ENCODE measurements at regions not wholly inside any gene's neighbourhood (a gene's known extent, or its start where the extent isn't known, plus 50 kb on each side); places are given as distances from the start of the nearest gene placed in this dataset.

DNA sequence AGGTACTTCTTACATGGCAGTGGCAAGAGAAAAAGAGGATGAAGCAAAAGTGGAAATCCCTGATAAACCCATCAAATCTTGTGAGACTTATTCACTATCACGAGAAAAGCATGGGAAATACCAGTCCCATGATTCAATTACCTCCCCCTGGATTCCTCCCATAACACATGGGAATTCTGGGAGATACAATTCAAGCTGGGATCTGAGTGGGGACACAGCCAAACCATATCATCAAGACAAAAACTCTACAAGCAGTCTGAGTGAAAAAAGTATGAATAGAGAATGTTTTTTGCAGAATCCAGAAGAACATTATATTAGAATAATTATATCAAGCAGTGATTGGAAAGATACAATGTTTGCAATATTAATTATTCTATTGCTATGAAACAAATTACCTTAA, 893.7 kb downstream of the FAM181B start:
- no peak overlapping the region for H3K9ac ChIP-seq (ENCODE audit: control insufficient read depth, insufficient read depth, low read length)
- H3K9me3 ChIP-seq (replicated peaks; ENCODE audit: control insufficient read depth, insufficient read depth, low read length) = no peaks in the 10 kb centered on the region
- ChIA-PET CTCF (no interaction called here), SMC1A (ENCODE audit: uncharacterized antibody, unreplicated experiment) (no interaction called here), RAD21 (ENCODE audit: unreplicated experiment) (no interaction called here), POLR2A (no interaction called here)
- TF ChIP-seq NR2F1 (conservative IDR thresholded peaks at IDR 0.05) (no peak), RCOR1 (conservative IDR thresholded peaks at IDR 0.05; ENCODE audit: low read depth, low read length) (no peak), CBFB (IDR thresholded peaks at IDR 0.05; ENCODE audit: low read depth) (no peak), BACH1 (IDR thresholded peaks at IDR 0.05; ENCODE audit: borderline replicate concordance) (no peak), STAT1 (conservative IDR thresholded peaks at IDR 0.05) (no peak), BCL11A (IDR thresholded peaks at IDR 0.05; ENCODE audit: low read depth, low read length) (no peak), BRCA1 (IDR thresholded peaks at IDR 0.05; ENCODE audit: low read depth, low read length) (no peak), BMI1 (IDR thresholded peaks at IDR 0.05; ENCODE audit: borderline replicate concordance) (no peak), ATF7 (IDR thresholded peaks at IDR 0.05; ENCODE audit: low read depth) (no peak), YY1 (IDR thresholded peaks at IDR 0.05; ENCODE audit: low read depth, low read length) (no peak), SREBF2 (IDR thresholded peaks at IDR 0.05; ENCODE audit: low read length) (no peak), SREBF1 (IDR thresholded peaks at IDR 0.05; ENCODE audit: low read length) (no peak), EED (IDR thresholded peaks at IDR 0.05; ENCODE audit: low read depth) (no peak), TCF7 (IDR thresholded peaks at IDR 0.05; ENCODE audit: borderline replicate concordance) (no peak), LARP7 (IDR thresholded peaks at IDR 0.05) (no peak), SUZ12 (IDR thresholded peaks at IDR 0.05; ENCODE audit: unreplicated experiment) (no peak)
- TF ChIP-seq, protein P1, sequence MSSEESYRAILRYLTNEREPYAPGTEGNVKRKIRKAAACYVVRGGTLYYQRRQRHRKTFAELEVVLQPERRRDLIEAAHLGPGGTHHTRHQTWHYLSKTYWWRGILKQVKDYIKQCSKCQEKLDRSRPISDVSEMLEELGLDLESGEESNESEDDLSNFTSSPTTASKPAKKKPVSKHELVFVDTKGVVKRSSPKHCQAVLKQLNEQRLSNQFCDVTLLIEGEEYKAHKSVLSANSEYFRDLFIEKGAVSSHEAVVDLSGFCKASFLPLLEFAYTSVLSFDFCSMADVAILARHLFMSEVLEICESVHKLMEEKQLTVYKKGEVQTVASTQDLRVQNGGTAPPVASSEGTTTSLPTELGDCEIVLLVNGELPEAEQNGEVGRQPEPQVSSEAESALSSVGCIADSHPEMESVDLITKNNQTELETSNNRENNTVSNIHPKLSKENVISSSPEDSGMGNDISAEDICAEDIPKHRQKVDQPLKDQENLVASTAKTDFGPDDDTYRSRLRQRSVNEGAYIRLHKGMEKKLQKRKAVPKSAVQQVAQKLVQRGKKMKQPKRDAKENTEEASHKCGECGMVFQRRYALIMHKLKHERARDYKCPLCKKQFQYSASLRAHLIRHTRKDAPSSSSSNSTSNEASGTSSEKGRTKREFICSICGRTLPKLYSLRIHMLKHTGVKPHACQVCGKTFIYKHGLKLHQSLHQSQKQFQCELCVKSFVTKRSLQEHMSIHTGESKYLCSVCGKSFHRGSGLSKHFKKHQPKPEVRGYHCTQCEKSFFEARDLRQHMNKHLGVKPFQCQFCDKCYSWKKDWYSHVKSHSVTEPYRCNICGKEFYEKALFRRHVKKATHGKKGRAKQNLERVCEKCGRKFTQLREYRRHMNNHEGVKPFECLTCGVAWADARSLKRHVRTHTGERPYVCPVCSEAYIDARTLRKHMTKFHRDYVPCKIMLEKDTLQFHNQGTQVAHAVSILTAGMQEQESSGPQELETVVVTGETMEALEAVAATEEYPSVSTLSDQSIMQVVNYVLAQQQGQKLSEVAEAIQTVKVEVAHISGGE (CRISPR knock-in tag; IDR thresholded peaks at IDR 0.05) = no peak
- TF ChIP-seq, protein P2, sequence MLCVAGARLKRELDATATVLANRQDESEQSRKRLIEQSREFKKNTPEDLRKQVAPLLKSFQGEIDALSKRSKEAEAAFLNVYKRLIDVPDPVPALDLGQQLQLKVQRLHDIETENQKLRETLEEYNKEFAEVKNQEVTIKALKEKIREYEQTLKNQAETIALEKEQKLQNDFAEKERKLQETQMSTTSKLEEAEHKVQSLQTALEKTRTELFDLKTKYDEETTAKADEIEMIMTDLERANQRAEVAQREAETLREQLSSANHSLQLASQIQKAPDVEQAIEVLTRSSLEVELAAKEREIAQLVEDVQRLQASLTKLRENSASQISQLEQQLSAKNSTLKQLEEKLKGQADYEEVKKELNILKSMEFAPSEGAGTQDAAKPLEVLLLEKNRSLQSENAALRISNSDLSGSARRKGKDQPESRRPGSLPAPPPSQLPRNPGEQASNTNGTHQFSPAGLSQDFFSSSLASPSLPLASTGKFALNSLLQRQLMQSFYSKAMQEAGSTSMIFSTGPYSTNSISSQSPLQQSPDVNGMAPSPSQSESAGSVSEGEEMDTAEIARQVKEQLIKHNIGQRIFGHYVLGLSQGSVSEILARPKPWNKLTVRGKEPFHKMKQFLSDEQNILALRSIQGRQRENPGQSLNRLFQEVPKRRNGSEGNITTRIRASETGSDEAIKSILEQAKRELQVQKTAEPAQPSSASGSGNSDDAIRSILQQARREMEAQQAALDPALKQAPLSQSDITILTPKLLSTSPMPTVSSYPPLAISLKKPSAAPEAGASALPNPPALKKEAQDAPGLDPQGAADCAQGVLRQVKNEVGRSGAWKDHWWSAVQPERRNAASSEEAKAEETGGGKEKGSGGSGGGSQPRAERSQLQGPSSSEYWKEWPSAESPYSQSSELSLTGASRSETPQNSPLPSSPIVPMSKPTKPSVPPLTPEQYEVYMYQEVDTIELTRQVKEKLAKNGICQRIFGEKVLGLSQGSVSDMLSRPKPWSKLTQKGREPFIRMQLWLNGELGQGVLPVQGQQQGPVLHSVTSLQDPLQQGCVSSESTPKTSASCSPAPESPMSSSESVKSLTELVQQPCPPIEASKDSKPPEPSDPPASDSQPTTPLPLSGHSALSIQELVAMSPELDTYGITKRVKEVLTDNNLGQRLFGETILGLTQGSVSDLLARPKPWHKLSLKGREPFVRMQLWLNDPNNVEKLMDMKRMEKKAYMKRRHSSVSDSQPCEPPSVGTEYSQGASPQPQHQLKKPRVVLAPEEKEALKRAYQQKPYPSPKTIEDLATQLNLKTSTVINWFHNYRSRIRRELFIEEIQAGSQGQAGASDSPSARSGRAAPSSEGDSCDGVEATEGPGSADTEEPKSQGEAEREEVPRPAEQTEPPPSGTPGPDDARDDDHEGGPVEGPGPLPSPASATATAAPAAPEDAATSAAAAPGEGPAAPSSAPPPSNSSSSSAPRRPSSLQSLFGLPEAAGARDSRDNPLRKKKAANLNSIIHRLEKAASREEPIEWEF (IDR thresholded peaks at IDR 0.05; ENCODE audit: insufficient replicate concordance, low read depth, low read length) = no peak
- no peaks in the 10 kb centered on the region for H4K20me1 ChIP-seq (ENCODE audit: control insufficient read depth, insufficient read depth)
- intact Hi-C loops (cut with micrococcal nuclease; ENCODE audit: unreplicated experiment) = no loop called here
- H3K4me3 ChIP-seq = no peak overlapping the region
- no peak overlapping the region for H2AFZ ChIP-seq (ENCODE audit: control insufficient read depth, low read depth, low read length)
- in situ Hi-C loops (cut with MboI) = no loop called here
- BruUV-seq (replicated peaks) = no TSS peak
- H3K79me2 ChIP-seq (ENCODE audit: control insufficient read depth, insufficient read depth, low read length) = no peaks in the 10 kb centered on the region
- no peaks in the 10 kb centered on the region for H3K36me3 ChIP-seq (ENCODE audit: control insufficient read depth in 2 of 2, insufficient read depth in 2 of 2, low read length in 1 of 2)
- no peaks in the 10 kb centered on the region for H3K27me3 ChIP-seq (replicated peaks in 1 of 2; ENCODE audit: control insufficient read depth in 2 of 2, insufficient read depth in 2 of 2, low read length in 1 of 2)
- H3K27ac ChIP-seq (ENCODE audit: control insufficient read depth, insufficient read depth) = no peak overlapping the region
- DNase-seq (ENCODE audit: low read depth, low spot score) (no peak), ATAC-seq (no peak), FAIRE-seq (no peak)
- no peaks in the 10 kb centered on the region for H3K4me1 ChIP-seq (ENCODE audit: control insufficient read depth, insufficient read depth, low read length)
- H3K4me2 ChIP-seq (ENCODE audit: control insufficient read depth, insufficient read depth) = no peak overlapping the region
- 0% methylated on average over 1 of the region's 1 CpG for WGBS (ENCODE audit: insufficient coverage, insufficient replicate concordance, low lambda C conversion rate, missing lambda C conversion rate)
